GM19463 (cell line): ENCODE measurements at regions not wholly inside any gene's neighbourhood (a gene's known extent, or its start where the extent isn't known, plus 50 kb on each side); places are given as distances from the start of the nearest gene placed in this dataset.
"Not testable (repeated sequence)": the region's sequence is repeated elsewhere in the genome, so short reads cannot be mapped to it uniquely, and the experiment has no call there.

Experiments
- ATAC-seq: cut with Tn5 transposase; IDR thresholded peaks from one replicate; pipeline ENCODE4 v1.9.1; 2021; ENCODE audit warnings: mild to moderate bottlenecking, moderate library complexity; ENCODE audit not compliant: unreplicated experiment

DNA sequence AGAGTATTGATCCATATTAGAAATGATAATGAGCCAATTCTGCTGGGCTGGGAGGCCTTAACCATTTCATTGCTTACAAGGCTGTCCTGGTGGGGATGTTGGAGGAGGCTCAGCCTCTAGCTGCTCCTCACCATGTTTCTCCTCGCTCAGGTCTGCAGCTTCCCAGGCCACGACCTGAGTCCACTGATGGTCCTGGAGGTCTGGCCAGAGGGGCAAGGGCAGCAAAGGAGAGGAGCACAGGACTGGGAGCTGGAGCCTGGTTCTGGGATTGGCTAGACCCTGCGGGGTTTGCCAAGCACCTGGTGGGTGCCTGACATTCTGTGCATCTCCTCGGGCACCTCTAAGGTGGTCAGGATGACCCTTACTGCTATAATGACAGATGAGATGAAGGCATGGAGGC is 92.6 kb downstream of the KIF26A start:
- ATAC-seq: no peak

DNA sequence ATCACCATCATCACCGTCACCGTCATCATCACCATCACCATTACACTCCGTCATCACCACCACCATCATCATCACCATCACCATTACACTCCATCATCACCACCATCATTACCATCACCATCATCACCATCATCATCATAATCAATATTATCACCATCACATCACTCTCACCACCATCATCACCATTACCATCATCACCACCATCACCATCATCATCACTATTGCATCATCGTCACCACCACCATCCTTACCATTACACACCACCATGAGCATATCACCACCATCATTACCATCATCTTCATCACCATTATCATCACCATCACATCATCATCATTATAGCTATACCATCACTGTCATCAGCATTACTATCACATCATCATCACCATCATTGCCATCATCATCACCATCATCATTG is 93.7 kb downstream of the KIF26A start:
- no peak for ATAC-seq

GRCh38 chr14:104234007-104234786 is 95.8 kb downstream of the KIF26A start:
- not testable (repeated sequence) for ATAC-seq

- no peak for ATAC-seq
Observed at GRCh38 chr14:104235686-104236085, 97.3 kb downstream of the KIF26A start.

GRCh38 chr14:104237651-104238423 is 99.5 kb downstream of the KIF26A start:
- ATAC-seq: no peak

DNA sequence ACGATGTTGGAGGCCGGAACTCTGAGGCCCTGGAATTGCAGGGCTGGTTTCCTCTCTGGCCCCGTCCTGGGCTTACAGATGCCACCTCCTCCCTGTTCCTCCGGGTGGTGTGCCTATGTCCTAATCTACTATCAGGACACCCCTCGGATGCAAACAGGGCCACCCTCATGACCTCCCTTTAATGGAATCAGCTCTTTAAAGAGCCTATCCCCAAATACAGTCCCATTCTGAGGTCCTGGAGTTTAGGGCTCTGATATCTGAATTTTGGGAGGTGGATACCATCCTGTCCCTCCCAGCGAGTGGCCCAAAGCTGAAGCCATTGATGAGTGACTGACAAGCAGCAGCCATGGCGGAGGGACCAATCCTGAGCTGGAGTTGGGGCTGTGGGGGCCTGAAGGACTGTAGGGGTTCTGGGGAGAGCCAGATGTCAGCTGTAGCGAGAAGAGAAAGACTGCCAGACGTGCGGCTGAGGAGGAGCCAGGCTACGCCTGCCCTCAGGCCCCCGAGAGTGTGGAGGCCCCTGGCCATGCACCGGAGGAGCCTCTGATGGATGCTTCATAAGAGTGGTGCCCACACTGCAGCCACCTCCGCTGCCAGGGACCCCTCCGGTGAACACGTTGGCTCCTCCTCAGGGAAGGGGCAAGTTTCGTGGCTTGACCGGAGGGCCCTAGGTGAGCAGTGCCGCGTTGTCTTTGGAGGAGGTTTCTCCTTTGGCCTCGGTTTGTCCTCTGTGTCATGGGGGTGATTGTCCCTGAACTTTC is 100.2 kb downstream of the KIF26A start:
- no peak for ATAC-seq

GRCh38 chr14:104239185-104239775 is 100.9 kb downstream of the KIF26A start:
- ATAC-seq: no peak

DNA sequence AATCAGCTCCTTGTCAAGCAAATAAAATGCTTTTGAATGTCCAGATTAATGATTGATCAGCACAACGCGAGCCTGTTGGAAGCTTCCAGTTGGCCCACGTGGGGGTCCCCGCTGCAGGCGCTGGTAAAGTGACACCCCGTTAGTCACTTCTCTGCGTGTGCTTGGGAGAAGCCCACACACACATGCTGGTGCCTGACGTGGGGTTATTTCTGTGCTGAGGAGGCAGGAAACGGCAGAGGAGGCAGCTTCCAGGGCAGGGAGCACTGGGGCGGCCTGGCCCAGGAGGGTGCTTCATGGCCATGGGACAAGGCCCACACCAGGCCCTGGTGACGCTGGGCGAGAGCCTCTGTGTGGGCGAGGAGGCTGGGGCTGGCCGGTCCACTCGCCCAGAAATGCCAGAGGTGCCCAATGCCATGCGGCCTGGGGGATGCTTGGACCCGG is 101.5 kb downstream of the KIF26A start:
- no peak for ATAC-seq

GRCh38 chr14:104240434-104241157 is 102.2 kb downstream of the KIF26A start:
- no peak for ATAC-seq

DNA sequence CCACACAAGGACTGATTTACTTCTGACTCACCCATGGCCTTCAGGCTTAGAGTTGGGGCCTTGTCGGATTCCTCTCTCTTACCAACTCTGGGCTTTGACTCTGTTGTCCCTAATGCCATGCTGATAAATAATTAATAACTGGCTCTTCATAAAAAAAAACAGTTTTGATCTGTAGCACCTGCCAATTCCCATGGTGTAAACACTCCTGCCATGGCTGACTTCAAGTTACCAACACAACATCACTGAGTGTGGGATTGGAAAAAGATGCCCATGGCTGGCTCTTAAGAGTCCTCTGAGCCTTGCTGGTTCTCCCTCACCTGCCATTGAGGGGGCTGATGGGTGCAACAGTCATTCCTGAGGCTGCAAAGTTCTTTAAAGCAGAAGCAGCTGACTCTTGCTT is 104.8 kb downstream of the KIF26A start:
- ATAC-seq: no peak

- no peak for ATAC-seq
Observed at GRCh38 chr14:104244221-104245011, 106.0 kb downstream of the KIF26A start.

- no peak for ATAC-seq
Observed at GRCh38 chr14:104245075-104245474, 106.7 kb downstream of the KIF26A start.

DNA sequence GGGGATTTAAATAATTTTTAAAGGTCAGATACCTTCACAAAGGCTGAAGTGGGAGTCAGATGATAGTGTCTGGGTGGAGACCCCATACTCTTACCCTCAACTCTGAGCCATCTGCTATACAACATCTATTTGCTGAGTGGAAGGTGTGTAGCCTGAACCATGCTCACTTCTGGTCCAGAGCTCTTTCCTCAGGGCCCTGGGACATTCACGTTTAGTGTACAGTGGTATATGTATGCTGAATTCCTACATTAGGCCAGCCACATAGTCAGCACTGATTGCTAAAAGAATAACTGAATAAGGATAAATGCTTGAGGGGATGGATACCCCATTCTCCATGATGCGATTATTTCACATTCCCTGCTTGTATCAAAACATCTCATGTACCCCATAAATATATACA is 107.3 kb downstream of the KIF26A start:
- no peak for ATAC-seq

GRCh38 chr14:104246401-104247335 is 108.3 kb downstream of the KIF26A start:
- ATAC-seq: no peak

DNA sequence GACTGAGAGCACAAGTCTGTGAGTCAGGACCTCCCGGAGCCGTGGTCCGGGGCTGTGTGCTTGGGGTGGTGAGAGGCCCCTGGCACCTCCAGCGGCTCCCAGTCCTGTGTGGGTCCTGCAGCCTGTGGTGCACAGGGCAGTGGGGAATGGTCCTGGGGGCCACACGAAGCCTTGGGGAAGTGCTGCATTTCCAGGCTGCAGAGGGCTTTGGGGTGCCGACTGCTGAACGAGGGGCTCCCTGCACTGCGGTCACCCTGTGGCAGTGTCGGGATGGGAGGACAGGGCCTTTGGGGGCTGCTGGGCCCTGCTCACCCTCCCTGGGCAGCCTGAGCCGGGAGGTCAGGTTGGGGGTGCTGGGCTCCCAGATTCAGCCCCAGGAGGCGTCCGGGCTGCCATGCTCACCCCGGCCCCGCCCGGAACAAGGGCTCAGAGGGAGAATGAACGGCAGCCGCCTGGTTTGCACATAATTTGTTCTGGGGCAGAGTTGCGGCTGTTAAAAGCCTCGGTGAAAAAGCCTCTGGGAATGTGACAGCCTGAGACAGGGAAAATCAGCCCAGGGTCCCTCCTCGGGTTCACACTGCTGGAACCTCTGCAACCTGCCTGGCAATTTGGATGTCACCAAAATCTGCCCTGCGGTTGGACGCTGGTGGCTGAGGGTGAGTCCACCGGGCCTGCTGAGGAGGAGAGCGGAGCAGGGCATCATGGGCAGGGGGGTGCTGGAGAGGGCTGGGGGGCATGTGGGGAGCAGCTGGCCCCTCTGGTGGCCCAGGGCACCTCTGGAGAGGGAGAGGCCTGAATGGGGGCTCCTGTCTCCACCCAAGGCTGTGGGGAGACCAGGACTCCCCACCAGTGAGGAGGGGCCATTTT is 109.2 kb downstream of the KIF26A start:
- ATAC-seq: no peak

DNA sequence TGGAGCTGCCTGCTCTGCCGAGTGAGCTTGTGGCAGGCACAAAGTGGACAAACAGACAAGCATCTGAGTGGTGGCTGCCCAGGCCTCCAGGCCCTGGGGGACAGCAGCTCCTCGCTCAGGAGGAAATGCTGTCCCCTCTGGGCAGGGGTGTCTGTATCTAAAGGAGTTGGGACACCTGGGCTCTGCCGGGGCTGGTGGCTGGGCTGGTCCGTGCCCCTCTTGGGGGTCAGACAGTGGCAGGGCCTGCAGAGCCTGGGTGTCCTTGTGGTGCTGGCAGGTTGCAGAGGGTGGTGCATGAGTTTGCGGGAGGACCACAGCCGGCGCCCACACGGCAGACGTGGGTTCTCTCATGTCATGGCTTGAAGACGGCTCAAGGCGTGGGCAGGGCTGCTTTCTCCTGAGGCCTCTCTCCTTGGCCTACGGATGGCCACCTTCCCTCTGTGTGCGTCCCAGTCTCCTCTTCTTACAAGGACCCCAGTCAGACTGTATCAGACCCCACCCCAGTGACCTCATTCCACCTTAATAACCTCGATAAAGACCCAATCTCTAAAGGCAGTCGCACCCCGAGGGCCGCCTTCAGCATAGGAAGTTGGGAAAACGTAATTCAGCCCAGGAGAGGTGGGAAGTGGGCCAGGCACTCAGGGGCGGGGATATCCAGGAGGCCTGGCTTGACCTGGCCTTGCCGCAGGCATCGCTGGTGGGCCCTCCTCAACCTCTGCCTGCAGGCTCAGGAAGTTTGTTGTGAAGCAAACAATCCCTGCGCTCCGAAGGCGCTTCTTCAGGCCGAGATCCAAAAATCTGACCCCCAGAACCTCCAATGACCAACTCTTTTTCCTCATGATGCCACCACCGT is 110.0 kb downstream of the KIF26A start:
- no peak for ATAC-seq

DNA sequence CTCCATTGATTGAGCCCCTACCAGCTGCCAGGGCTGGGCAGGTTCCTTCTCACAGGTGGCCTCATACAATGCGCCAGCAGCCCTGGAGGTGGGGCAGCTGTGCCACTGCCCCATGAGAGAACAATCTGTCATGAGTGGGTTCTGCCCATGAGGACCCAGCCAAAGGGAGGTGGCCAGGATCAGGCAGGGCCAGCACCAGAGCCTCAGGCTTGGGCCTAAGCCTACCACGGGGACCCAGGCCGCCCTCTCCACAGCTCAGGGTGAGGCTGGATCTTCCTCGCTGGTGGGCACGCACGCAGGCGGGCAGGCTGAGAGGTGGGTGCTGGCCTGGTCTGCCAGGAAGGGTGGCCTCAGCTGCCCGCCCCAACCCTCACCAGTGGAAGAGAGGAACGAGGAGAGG is 110.7 kb downstream of the KIF26A start:
- no peak for ATAC-seq
